Gastrocnemius medialis (tissue), 4 donors: ENCODE measurements at regions not wholly inside any gene's neighbourhood (a gene's known extent, or its start where the extent isn't known, plus 50 kb on each side); places are given as distances from the start of the nearest gene placed in this dataset.

Source experiments
- CTCF ChIP-seq, 5 experiments: fragments of 450-650 bp in 3 of 5; fragments of 200-600 bp in 2 of 5; sonication (generic) in 2 of 5; IDR thresholded peaks in 4 of 5; conservative IDR thresholded peaks in 1 of 5; 1 replicate in 4 of 5; 2 replicates in 1 of 5; pipeline ENCODE4 v1.5.1; 2016 to 2019; ENCODE audit warnings: antibody characterized with exemption in 5 of 5, mild to moderate bottlenecking in 3 of 5, moderate library complexity in 3 of 5
- POLR2A ChIP-seq, 2 donors: fragments of 450-650 bp; IDR thresholded peaks; one replicate each; pipeline ENCODE4 v1.6.1; 2017; ENCODE audit warnings: antibody characterized with exemption in 2 of 2, mild to moderate bottlenecking in 2 of 2, moderate library complexity in 2 of 2

- TF ChIP-seq CTCF (IDR thresholded peaks at IDR 0.05 in 4 of 5, conservative IDR thresholded peaks at IDR 0.05 in 1 of 5): no peak
- no peak for TF ChIP-seq POLR2A (IDR thresholded peaks at IDR 0.05)
Measured at GRCh38 chr14:35201066-35201465, 78.7 kb downstream of the PRORP start.
